Left lung (tissue), 4 donors: ENCODE measurements at regions not wholly inside any gene's neighbourhood (a gene's known extent, or its start where the extent isn't known, plus 50 kb on each side); places are given as distances from the start of the nearest gene placed in this dataset.
A peak's percentile ranks its signal among the peaks of the same experiment; 100 is the strongest.

ENCODE experiments used
- ATAC-seq: fragments of 200-7000 bp; cut with Tn5 transposase; one replicate; pipeline ENCODE4 v1.9.1; 2020; ENCODE audit warnings: moderate library complexity
- DNase-seq, 4 donors: peaks; one replicate each; pipeline ENCODE4 v3.0.0-alpha.2; 2013 to 2020
- H3K27ac ChIP-seq, 2 donors: fragments of 200-600 bp; sonication (generic) in 1 of 2; one replicate each; pipeline versions ENCODE4 v1.5.0 to v1.8.0; 2020 to 2021
- H3K27me3 ChIP-seq, 2 donors: fragments of 200-600 bp; sonication (generic) in 1 of 2; one replicate each; pipeline versions ENCODE4 v1.5.0 to v1.8.0; 2020 to 2021
- H3K36me3 ChIP-seq, 2 donors: fragments of 200-600 bp; sonication (generic) in 1 of 2; one replicate each; pipeline versions ENCODE4 v1.5.0 to v1.8.0; 2020 to 2021
- H3K4me1 ChIP-seq, 2 donors: fragments of 200-600 bp; one replicate each; pipeline ENCODE4 v1.8.0; 2021
- H3K4me3 ChIP-seq, 2 donors: fragments of 200-600 bp; sonication (generic) in 1 of 2; one replicate each; pipeline versions ENCODE4 v1.5.0 to v1.8.0; 2020 to 2021; ENCODE audit warnings: mild to moderate bottlenecking in 1 of 2
- H3K9me3 ChIP-seq, 2 donors: fragments of 200-600 bp; sonication (generic) in 1 of 2; one replicate each; pipeline versions ENCODE4 v1.5.0 to v1.8.0; 2020 to 2021
- CTCF ChIP-seq, 2 donors: fragments of 200-600 bp; sonication (generic) in 1 of 2; IDR thresholded peaks; one replicate each; pipeline versions ENCODE4 v1.5.0 to v1.8.0; 2021; ENCODE audit warnings: antibody characterized with exemption in 2 of 2
- intact Hi-C, 2 donors: fragments of 100-400 bp; cut with DNase I; formaldehyde crosslinking; loops; one replicate each; pipeline versions ENCODE4 v1.11.2 to v1.14.2; 2022
- donor health status: DM: no; HTN: yes; CAD: no.
- donor health status: DM: no; HTN: no; CAD: no.

GRCh38 chr5:147085409-147085808 is 149.4 kb upstream of the STK32A start:
- ATAC-seq (no peak), DNase-seq (no peak)
- H3K4me3 ChIP-seq: no peak overlapping the region
- no peaks in the 10 kb centered on the region for H3K27me3 ChIP-seq
- no peak for TF ChIP-seq CTCF (IDR thresholded peaks at IDR 0.05)
- no peak overlapping the region for H3K27ac ChIP-seq
- intact Hi-C loops: no loop called here
- no peaks in the 10 kb centered on the region for H3K36me3 ChIP-seq
- no peaks in the 10 kb centered on the region for H3K4me1 ChIP-seq
- H3K9me3 ChIP-seq: no peaks in the 10 kb centered on the region

DNA sequence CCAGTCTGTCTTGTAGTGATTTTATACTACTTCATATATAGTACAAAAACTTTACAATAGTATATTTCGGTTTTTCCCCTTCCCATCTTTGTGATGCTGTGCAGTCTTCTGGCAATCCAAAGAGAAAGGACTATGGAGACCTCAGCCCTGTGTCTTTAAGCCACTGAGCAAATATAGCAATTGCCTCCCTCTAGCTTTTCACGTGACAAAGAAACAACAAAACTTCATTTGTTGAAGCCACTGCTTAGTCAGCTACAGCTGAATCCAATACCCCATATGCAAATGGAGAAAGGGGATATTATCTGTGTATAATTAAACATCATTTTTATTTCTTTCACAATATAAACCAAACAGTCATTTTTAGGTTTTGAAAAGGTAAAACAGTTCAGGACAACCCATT is 142.8 kb upstream of the STK32A start:
- Histone ChIP-seq H3K9me3 (no peaks in the 10 kb centered on the region), H3K27me3 (peaks cover 0 to 7% of the 10 kb centered on the region in 2 donors), H3K4me1 (no peaks in the 10 kb centered on the region), H3K27ac (no peak overlapping the region), H3K36me3 (no peaks in the 10 kb centered on the region), H3K4me3 (no peak overlapping the region)
- DNase-seq (no peak), ATAC-seq (no peak)
- intact Hi-C loops: no loop called here
- TF ChIP-seq CTCF (IDR thresholded peaks at IDR 0.05): no peak

DNA sequence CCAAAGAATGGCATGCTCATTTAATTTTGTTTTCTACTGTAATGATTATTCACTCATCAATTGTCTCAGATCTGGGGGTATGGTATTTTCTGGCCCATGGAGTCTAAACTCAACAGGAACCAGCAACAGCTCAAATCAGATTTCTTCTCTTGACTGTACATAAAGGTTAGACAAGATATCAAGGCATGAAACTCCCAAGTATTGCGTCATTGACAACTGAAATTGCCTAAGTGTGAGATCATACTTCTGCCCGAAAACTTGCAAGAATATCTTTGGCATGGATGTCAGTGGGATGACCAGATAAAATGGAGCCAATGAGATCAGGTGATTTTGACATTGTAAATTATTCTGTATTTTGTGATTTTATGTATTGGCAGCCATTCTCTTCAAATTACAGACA is 141.7 kb upstream of the STK32A start:
- no peaks in the 10 kb centered on the region for H3K4me1 ChIP-seq
- no peak for TF ChIP-seq CTCF (IDR thresholded peaks at IDR 0.05)
- intact Hi-C loops: no loop called here
- no peak overlapping the region for H3K4me3 ChIP-seq
- peaks cover 0 to 7% of the 10 kb centered on the region in 2 donors for H3K27me3 ChIP-seq
- no peaks in the 10 kb centered on the region for H3K36me3 ChIP-seq
- no peaks in the 10 kb centered on the region for H3K9me3 ChIP-seq
- ATAC-seq (no peak), DNase-seq (no peak)
- no peak overlapping the region for H3K27ac ChIP-seq

GRCh38 chr5:147095740-147096139 is 139.1 kb upstream of the STK32A start:
- Histone ChIP-seq H3K27me3 (peaks cover 0 to 7% of the 10 kb centered on the region in 2 donors), H3K4me3 (no peak overlapping the region), H3K9me3 (no peaks in the 10 kb centered on the region), H3K27ac (no peak overlapping the region), H3K4me1 (no peaks in the 10 kb centered on the region), H3K36me3 (no peaks in the 10 kb centered on the region)
- TF ChIP-seq CTCF (IDR thresholded peaks at IDR 0.05): no peak
- no peak for DNase-seq
- intact Hi-C loops: no loop called here
- no peak for ATAC-seq

- no peak overlapping the region for H3K27ac ChIP-seq
- no peak overlapping the region for H3K4me3 ChIP-seq
- intact Hi-C loops: no loop called here
- peaks cover 0 to 5% of the 10 kb centered on the region in 2 donors for H3K27me3 ChIP-seq
- no peaks in the 10 kb centered on the region for H3K4me1 ChIP-seq
- no peak for DNase-seq
- no peaks in the 10 kb centered on the region for H3K36me3 ChIP-seq
- peak; percentile 47 for ATAC-seq
- TF ChIP-seq CTCF (IDR thresholded peaks at IDR 0.05): peak in 1 of 2 donors; percentile 39
- no peaks in the 10 kb centered on the region for H3K9me3 ChIP-seq
These were observed 136.5 kb upstream of the STK32A start for GRCh38 chr5:147098233-147098790.
